ENCODE measurements at regions not wholly inside any gene's neighbourhood (a gene's known extent, or its start where the extent isn't known, plus 50 kb on each side); places are given as distances from the start of the nearest gene placed in this dataset.
"Not testable (repeated sequence)": the region's sequence is repeated elsewhere in the genome, so short reads cannot be mapped to it uniquely, and the experiment has no call there.

GRCh38 chr7:84916973-84917372 lies 269.9 kb downstream of the SEMA3D start:
- TF ChIP-seq CTCF, POLR2AphosphoS5 (IDR thresholded peaks at IDR 0.05): not testable (repeated sequence)
